HG03095 (cell line): ENCODE measurements at regions not wholly inside any gene's neighbourhood (a gene's known extent, or its start where the extent isn't known, plus 50 kb on each side); places are given as distances from the start of the nearest gene placed in this dataset.
"Not testable (repeated sequence)": the region's sequence is repeated elsewhere in the genome, so short reads cannot be mapped to it uniquely, and the experiment has no call there.

Experiments used
- ATAC-seq: cut with Tn5 transposase; IDR thresholded peaks from one replicate; pipeline ENCODE4 v1.9.1; 2021; ENCODE audit warnings: moderate library complexity; ENCODE audit not compliant: unreplicated experiment

DNA sequence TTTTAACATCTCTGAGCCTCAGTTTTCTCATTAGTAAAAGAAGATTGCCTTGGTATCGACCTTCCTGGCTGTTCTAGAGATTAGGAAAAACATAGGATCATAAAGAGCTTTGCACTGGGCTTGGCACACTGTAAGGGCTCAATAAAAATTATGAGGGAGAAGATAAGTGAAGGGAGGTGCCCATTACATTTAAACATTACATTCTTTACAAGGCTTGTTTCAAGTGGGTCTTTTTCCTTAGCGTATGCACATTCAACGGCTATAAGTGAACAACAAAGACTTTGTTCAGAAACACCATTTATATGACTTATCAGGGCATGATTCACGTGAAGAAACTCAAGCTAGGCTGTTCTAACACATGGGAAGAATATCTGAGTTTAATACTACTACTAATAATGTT lies 351.9 kb upstream of the NPVF start:
- ATAC-seq = no peak

GRCh38 chr7:25583621-25584020 lies 355.3 kb upstream of the NPVF start:
- ATAC-seq = no peak

DNA sequence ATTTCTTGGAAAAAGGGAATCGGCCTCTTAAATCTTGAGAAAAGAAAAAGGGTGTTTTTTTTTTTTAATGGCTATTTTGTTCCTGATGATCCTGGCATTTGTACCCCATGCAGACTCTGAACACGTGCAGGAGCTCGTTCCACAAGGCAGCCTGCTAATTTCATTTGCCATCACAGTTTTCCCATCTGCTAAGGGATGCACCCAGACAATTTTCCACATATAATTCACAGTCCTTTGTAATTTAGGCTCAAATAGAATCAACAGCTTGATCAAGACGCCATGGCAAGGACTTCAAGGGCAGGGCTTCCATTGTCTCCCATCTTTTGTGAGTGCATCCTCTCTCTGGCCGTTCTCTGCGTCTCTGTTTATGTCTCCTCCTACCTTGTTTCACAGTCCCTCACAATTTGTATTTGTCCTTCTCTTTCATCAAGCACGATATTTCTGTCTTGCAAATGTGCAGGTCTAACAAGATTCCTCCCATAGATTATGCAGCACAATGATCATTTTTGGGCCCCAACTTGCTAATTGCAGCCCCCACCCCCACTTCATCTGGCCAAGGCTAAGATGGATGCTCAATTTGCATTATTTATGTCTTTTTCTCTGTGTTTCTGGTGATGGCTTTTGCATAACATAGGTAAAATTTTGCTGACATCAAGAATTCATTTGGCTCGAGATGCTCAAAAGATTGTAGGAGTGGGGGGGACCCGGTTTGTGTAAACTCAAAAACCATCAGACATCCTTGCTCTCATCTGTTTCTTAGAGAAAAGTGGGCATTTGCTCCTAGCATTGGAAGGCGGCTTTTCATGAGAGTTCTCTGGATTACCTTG lies 356.0 kb upstream of the NPVF start:
- ATAC-seq = no peak

DNA sequence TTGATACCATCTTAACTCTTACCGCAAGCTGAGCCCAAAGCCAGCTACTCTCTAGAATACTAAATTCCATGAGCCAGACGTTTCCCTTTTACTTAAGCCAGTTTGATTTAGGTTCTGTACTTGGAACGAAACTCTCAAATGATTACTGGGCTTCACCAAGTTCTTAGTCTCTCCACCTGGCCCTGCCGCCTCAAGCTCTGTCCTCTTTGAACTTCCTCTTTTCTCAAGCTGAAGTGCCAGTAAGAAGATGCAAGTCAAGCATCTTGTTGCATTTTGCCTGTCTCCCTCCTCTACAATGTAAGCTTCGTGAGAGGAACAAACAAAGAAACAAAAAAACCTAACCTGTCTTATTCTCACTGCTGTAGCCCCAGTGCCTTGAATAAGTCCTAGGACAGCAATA lies 358.2 kb upstream of the NPVF start:
- no peak for ATAC-seq

DNA sequence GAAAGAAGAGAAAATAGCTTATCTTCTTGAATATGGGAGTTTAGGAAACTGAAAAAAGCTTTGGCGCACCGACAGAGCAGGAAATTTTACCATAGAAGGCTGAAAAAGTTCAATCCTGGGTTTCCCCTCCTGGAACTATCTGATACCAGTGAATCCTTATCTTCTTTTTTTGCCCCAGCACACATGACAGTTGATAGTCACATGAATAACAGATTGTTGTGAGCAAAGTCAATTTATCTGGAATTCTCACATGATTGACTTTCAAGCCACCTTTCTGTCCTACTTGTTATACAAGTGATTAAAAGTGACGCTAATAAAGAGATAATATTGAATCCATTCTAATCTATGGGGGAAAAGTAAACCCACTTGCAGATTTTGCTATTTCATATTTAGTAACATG lies 365.8 kb upstream of the NPVF start:
- no peak for ATAC-seq

DNA sequence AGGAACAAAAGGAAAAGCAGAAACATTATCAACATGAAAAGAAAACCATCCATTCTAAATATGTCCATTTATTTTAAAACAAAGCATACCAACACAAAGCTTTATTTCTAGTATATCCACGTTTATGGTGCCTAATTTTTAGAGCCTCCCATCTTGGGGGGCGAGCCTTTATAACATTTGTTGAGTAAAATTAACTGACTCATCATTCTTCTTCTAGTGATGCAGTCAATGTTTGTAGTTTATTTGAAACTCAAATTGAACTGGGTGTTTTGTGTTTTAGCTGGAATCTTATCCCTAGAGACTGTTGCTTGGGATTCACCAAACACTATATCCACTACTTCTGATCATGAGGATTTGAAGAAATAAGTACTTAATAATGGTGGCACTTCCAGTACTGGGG lies 366.4 kb upstream of the NPVF start:
- ATAC-seq = no peak

- ATAC-seq = no peak
Measured at GRCh38 chr7:25595996-25596395, 367.7 kb upstream of the NPVF start.

DNA sequence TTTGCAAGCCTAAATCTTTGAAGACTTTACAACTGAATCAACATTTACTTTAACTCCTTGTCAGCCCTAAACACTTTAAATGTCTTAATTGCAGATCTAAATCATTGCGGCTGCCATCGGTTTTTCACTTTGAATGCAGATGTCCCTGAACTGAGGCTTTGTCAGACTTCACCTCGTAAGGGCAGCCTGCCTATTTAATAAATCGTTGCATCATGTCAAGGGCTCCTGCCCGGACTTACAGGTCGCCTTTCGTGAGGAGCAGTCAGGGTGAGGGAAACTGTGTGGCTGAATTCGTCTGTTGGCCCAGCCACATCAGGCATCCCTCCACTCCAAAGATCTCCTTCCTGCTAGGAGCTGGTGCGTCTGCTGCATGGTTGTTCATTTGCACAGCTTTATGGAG lies 368.2 kb upstream of the NPVF start:
- no peak for ATAC-seq

DNA sequence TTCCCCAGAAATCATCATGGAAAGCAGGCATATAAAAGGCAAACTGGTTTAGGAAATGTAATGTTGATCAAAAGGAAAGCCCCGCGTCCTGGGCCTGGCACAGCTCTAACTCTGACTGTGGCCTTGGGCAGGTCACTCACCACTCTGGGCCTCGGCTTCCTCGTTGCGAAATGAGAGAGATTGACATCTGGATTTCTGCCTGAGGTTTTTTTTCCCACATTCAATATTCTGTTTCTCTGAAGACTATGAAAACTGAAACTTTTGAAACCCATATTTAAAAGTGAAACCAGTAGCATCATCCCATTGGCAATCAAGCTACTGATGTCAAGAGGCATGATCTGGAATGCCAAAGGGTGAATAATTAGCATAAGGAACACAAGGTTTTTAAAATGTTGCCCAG lies 369.7 kb upstream of the NPVF start:
- ATAC-seq = no peak

- ATAC-seq = no peak
Measured at GRCh38 chr7:25598765-25599164, 370.5 kb upstream of the NPVF start.

GRCh38 chr7:25600262-25600920 lies 372.1 kb upstream of the NPVF start:
- no peak for ATAC-seq

DNA sequence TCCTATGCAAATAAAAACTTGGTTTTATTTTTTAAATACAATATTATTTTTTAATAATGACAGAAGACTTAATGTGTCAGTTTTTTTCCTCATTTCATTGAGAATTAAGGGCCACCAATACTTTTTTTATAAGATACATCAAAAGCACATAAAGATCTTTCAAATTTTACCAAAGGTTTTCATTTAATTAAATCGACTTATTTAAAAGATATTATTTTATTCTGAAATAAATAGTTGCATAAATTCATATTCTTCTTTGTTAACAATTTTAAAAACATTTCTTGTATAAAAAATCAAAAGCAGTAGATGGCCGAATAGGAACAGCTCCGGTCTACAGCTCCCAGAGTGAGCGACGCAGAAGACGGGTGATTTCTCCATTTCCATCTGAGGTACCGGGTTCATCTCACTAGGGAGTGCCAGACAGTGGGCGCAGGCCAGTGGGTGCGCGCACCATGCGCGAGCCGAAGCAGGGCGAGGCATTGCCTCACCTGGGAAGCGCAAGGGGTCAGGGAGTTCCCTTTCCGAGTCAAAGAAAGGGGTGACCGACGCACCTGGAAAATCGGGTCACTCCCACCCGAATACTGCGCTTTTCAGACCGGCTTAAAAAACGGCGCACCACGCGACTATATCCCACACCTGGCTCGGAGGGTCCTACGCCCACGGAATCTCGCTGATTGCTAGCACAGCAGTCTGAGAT lies 374.6 kb upstream of the NPVF start:
- ATAC-seq = not testable (repeated sequence)

GRCh38 chr7:25603427-25603740 lies 375.1 kb upstream of the NPVF start:
- not testable (repeated sequence) for ATAC-seq

- no peak for ATAC-seq
Measured at GRCh38 chr7:25611196-25611595, 382.9 kb upstream of the NPVF start.

DNA sequence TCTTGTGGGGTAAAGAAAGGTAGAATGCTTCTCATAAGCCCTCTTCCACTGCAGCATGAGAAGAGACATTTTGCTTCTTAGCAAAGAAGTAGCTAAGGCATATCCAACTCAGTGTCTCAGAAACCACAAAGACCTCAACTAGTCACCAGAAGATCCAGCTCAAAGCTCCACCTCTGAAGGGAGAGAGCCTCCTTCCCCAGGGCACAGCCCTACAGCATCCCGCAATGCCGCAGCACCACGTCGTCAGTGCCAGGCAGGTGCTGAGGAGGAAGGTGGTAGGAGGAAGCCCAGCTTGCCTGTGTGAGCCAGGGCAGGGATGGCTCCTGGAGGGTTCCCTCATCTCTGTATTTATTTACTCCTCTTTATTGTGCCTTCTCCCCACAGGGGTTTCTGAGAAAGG lies 385.6 kb upstream of the NPVF start:
- ATAC-seq = no peak

GRCh38 chr7:25614415-25614814 lies 386.1 kb upstream of the NPVF start:
- ATAC-seq = no peak

DNA sequence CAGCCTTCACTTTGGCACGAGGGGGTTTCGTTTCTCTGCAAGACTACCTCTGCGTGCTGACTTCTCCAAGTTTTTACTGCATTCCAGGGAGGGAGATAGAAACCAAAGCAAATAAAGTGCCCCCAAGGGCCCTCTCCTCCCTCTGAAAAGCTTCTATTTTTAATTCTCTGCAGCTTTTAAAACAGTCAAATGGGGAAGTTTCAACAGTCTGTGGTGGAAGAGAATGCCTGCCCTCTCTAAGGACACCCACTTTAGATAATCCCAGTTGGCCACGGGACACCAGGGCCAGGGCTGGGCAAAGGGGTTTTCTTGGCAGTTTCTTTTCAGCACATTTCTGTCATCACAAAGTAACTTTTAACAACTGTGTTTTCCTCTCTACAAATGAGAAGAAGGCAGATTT lies 386.7 kb upstream of the NPVF start:
- no peak for ATAC-seq

- no peak for ATAC-seq
Measured at GRCh38 chr7:25615593-25615992, 387.3 kb upstream of the NPVF start.

- no peak for ATAC-seq
Measured at GRCh38 chr7:25617214-25617613, 388.9 kb upstream of the NPVF start.

DNA sequence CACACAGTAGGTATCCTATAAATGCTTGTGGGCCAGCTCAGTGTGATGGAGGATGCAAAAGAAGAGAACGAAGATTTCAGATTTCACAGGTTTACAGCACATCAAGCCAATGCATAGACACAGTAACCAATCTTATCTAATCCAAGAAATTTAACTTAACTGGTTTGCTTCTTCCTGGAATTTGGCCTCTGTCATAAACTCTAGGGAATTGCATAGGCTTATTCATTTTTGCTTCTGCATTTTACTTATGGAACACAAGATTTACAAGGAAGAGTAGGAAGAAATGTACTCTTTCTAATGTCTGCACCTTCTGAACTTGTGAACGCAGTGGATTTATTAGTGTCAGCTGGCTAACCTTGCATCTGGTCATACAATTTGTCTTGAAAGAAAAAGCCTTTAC lies 389.4 kb upstream of the NPVF start:
- ATAC-seq = no peak

DNA sequence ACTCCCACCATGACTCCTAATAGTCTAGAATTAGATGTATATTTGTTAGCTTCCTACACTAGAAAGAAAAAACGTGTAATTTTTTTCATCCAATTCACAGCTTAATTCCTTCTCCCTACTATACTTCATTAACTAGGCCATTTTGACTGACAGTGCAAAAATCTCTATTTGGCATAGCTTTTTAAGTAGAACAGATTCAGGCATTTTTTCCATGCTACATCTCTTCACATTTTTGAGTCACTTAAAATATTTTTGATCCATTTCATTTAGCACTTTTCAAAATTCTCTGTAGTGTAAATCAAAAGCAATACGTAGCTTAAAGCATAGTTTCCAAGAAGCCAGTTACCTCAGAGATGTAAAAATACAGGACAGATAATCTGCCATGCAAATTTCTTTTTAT lies 391.1 kb upstream of the NPVF start:
- no peak for ATAC-seq
